ENCODE measurements at regions not wholly inside any gene's neighbourhood (a gene's known extent, or its start where the extent isn't known, plus 50 kb on each side); places are given as distances from the start of the nearest gene placed in this dataset.
"Not testable (repeated sequence)": the region's sequence is repeated elsewhere in the genome, so short reads cannot be mapped to it uniquely, and the experiment has no call there.

DNA sequence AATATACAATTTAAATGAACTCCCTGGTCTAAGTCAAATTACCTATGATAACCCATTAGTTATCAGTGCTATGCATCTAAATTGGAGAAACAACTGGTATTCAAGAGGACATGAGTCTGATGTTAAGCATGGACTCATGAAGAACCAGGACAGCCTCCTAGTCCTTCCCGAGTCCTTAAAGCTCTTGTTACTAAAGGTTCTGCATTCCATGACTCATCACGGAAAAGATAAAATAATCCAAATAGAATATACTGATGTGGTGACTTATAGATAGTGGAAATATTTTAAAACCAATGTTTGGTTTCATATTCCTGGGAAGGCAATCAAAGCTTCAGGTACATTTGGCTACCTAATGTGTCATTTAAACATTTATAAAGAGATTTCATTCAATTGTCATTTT lies 117.2 kb upstream of the PMCH start:
- H2AFZ ChIP-seq (ENCODE audit: low read length), result no peak overlapping the region
- H3K4me2 ChIP-seq (ENCODE audit: low read depth, low read length), result no peak overlapping the region
- H3K36me3 ChIP-seq (replicated peaks; ENCODE audit: insufficient read depth, low read length), result no peaks in the 10 kb centered on the region
- no peaks in the 10 kb centered on the region for H3K9me3 ChIP-seq (replicated peaks; ENCODE audit: insufficient read depth, low read length)
- no peaks in the 10 kb centered on the region for H3K79me2 ChIP-seq (ENCODE audit: low read length)
- no peaks in the 10 kb centered on the region for H3K27me3 ChIP-seq (replicated peaks; ENCODE audit: insufficient read depth, low read length)
- H3F3A ChIP-seq (ENCODE audit: insufficient read depth, low read length), result no peaks in the 10 kb centered on the region
- H4K20me1 ChIP-seq (ENCODE audit: insufficient read depth, low read length), result no peaks in the 10 kb centered on the region
- TF ChIP-seq EZH2phosphoT487 (IDR thresholded peaks at IDR 0.05; ENCODE audit: low read length), result no peak
- TF ChIP-seq EZH2 (optimal IDR thresholded peaks at IDR 0.05; ENCODE audit: low read depth, low read length), result no peak
- TF ChIP-seq, protein P1, sequence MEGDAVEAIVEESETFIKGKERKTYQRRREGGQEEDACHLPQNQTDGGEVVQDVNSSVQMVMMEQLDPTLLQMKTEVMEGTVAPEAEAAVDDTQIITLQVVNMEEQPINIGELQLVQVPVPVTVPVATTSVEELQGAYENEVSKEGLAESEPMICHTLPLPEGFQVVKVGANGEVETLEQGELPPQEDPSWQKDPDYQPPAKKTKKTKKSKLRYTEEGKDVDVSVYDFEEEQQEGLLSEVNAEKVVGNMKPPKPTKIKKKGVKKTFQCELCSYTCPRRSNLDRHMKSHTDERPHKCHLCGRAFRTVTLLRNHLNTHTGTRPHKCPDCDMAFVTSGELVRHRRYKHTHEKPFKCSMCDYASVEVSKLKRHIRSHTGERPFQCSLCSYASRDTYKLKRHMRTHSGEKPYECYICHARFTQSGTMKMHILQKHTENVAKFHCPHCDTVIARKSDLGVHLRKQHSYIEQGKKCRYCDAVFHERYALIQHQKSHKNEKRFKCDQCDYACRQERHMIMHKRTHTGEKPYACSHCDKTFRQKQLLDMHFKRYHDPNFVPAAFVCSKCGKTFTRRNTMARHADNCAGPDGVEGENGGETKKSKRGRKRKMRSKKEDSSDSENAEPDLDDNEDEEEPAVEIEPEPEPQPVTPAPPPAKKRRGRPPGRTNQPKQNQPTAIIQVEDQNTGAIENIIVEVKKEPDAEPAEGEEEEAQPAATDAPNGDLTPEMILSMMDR (IDR thresholded peaks at IDR 0.05; ENCODE audit: low read length), result no peak
- H3K9ac ChIP-seq (ENCODE audit: low read length), result no peak overlapping the region
- H3K9me2 ChIP-seq (replicated peaks; ENCODE audit: insufficient read depth, low read length), result no peaks in the 10 kb centered on the region
- no peak overlapping the region for H3K27ac ChIP-seq (ENCODE audit: low read length)
- H3K4me3 ChIP-seq (ENCODE audit: low read length), result no peak overlapping the region
- no peaks in the 10 kb centered on the region for H3K4me1 ChIP-seq (ENCODE audit: low read length)
- no peak for DNase-seq

DNA sequence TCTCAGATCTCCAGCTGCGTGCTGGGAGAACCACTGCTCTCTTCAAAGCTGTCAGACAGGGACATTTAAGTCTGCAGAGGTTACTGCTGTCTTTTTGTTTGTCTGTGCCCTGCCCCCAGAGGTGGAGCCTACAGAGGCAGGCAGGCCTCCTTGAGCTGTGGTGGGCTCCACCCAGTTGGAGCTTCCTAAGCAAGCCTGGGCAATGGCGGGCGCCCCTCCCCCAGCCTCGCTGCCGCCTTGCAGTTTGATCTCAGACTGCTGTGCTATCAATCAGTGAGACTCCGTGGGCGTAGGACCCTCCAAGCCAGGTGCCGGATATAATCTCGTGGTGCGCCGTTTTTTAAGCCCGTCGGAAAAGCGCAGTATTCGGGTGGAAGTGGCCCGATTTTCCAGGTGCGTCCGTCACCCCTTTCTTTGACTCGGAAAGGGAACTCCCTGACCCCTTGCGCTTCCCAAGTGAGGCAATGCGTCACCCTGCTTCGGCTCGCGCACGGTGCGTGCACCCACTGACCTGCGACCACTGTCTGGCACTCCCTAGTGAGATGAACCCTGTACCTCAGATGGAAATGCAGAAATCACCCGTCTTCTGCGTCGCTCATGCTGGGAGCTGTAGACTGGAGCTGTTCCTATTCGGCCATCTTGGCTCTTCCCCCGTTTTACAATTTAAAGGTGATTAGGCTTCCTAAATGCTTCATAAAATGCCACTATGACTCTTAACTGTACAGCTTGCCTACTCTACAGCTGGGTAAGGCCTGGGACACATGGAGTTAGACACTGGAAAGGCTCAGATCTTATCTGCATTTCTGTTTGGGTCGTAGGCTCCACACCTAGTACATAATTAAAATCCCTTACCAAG lies 115.7 kb upstream of the PMCH start:
- DNase-seq; H3K36me3 ChIP-seq (replicated peaks; ENCODE audit: insufficient read depth, low read length); H3F3A ChIP-seq (ENCODE audit: insufficient read depth, low read length); H4K20me1 ChIP-seq (ENCODE audit: insufficient read depth, low read length); H3K79me2 ChIP-seq (ENCODE audit: low read length); H3K4me3 ChIP-seq (ENCODE audit: low read length); H3K4me2 ChIP-seq (ENCODE audit: low read depth, low read length); H3K9me2 ChIP-seq (replicated peaks; ENCODE audit: insufficient read depth, low read length); H2AFZ ChIP-seq (ENCODE audit: low read length); H3K9me3 ChIP-seq (replicated peaks; ENCODE audit: insufficient read depth, low read length); H3K27ac ChIP-seq (ENCODE audit: low read length); H3K27me3 ChIP-seq (replicated peaks; ENCODE audit: insufficient read depth, low read length); H3K4me1 ChIP-seq (ENCODE audit: low read length); H3K9ac ChIP-seq (ENCODE audit: low read length): not testable (repeated sequence)

DNA sequence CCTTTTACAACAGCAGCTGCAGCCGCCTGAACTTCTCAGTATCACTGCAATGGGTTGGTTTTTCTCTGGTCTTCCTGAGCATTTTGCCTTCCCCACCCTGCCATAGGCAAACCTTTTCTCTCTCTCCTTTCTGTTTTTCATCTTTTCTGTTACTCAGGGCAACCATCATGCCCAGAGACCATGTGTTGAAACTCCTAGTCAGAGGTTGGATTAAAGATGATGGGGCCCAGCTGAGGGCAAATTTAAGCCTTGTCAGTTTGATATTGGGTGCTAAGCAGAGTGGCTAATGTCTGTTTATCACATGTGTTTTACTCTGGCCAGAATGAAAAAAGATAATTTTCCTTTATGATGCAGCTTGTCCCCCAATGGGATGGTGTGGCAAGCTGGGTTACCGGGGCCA lies 107.9 kb upstream of the PMCH start:
- Histone ChIP-seq H3K9ac (ENCODE audit: low read length) (no peak overlapping the region), H3F3A (ENCODE audit: insufficient read depth, low read length) (no peaks in the 10 kb centered on the region), H3K4me1 (ENCODE audit: low read length) (peaks cover 21% of the 10 kb centered on the region), H3K9me2 (replicated peaks; ENCODE audit: insufficient read depth, low read length) (no peaks in the 10 kb centered on the region), H2AFZ (ENCODE audit: low read length) (no peak overlapping the region), H3K9me3 (replicated peaks; ENCODE audit: insufficient read depth, low read length) (no peaks in the 10 kb centered on the region), H3K4me3 (ENCODE audit: low read length) (no peak overlapping the region), H3K36me3 (replicated peaks; ENCODE audit: insufficient read depth, low read length) (no peaks in the 10 kb centered on the region), H3K4me2 (ENCODE audit: low read depth, low read length) (no peak overlapping the region), H3K79me2 (ENCODE audit: low read length) (no peaks in the 10 kb centered on the region), H4K20me1 (ENCODE audit: insufficient read depth, low read length) (no peaks in the 10 kb centered on the region), H3K27ac (ENCODE audit: low read length) (no peak overlapping the region), H3K27me3 (replicated peaks; ENCODE audit: insufficient read depth, low read length) (no peaks in the 10 kb centered on the region)
- no peak for DNase-seq
- no peak for TF ChIP-seq EZH2 (optimal IDR thresholded peaks at IDR 0.05; ENCODE audit: low read depth, low read length)
- TF ChIP-seq, protein P1 (IDR thresholded peaks at IDR 0.05; ENCODE audit: low read length), result no peak
- TF ChIP-seq EZH2phosphoT487 (IDR thresholded peaks at IDR 0.05; ENCODE audit: low read length), result no peak

DNA sequence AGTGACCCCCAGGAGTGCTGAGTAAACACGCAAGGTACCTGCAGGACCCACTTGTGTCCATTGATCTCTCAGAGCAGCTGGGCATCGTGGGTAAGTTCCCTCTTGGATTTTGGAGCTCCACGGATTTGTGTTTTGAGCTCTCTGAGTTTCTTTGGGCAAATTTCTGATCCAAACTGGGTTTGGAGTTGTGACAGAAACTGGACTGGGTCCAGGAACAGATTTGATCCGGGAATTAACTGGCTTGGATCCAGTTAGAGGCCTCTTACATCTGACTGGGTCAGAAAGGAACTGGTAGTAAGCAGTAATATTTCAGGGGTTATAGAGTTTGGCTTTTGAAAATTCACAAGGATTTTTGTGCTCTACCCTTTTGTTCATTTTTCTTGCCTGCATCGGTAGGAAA lies 107.0 kb upstream of the PMCH start:
- not testable (repeated sequence) for H3K9ac ChIP-seq (ENCODE audit: low read length); H4K20me1 ChIP-seq (ENCODE audit: insufficient read depth, low read length); H2AFZ ChIP-seq (ENCODE audit: low read length); H3K27me3 ChIP-seq (replicated peaks; ENCODE audit: insufficient read depth, low read length); H3K4me2 ChIP-seq (ENCODE audit: low read depth, low read length); H3K79me2 ChIP-seq (ENCODE audit: low read length); H3K27ac ChIP-seq (ENCODE audit: low read length); H3K4me3 ChIP-seq (ENCODE audit: low read length); H3F3A ChIP-seq (ENCODE audit: insufficient read depth, low read length); H3K36me3 ChIP-seq (replicated peaks; ENCODE audit: insufficient read depth, low read length); H3K9me2 ChIP-seq (replicated peaks; ENCODE audit: insufficient read depth, low read length); DNase-seq; H3K9me3 ChIP-seq (replicated peaks; ENCODE audit: insufficient read depth, low read length)
- peaks cover 21% of the 10 kb centered on the region for H3K4me1 ChIP-seq (ENCODE audit: low read length)
